PC-3 (cell line): ENCODE measurements at regions not wholly inside any gene's neighbourhood (a gene's known extent, or its start where the extent isn't known, plus 50 kb on each side); places are given as distances from the start of the nearest gene placed in this dataset.

Experiments
- CTCF ChIP-seq: fragments of 300-600 bp; sonication (generic); conservative IDR thresholded peaks from 2 replicates; pipeline ENCODE4 v1.5.1; 2017; ENCODE audit warnings: antibody characterized with exemption, low read depth, mild to moderate bottlenecking, low read length
- EZH2 ChIP-seq: fragments of 300-600 bp; sonication (generic); IDR thresholded peaks from one replicate; pipeline ENCODE4 v1.6.1; 2017; ENCODE audit warnings: antibody characterized with exemption, mild to moderate bottlenecking, low read length; ENCODE audit not compliant: unreplicated experiment
- EZH2phosphoT487 ChIP-seq: fragments of 300-600 bp; sonication (generic); IDR thresholded peaks from 2 replicates; pipeline ENCODE4 v1.6.1; 2018; ENCODE audit warnings: mild to moderate bottlenecking, antibody characterized with exemption, low read length, borderline replicate concordance

DNA sequence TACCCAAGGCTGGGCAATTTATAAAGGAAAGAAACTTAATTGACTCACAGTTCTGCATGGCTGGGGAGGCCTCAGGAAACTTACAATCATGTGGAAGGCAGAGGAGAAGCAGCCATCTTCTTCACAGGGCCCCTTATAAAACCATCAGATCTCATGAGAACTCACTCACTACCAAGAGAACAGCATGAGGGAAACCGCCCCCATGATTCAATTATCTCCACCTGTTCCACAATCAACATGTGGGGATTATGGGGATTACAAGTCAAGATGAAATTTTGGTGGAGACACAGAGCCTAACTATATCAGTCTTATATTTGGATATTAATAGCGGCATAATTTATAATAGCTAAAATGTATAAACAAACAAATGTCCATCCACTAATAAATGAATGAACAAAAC is 1123.7 kb upstream of the NCAM2 start:
- TF ChIP-seq CTCF = no peak
- TF ChIP-seq EZH2 = no peak
- no peak for TF ChIP-seq EZH2phosphoT487
